ENCODE measurements at regions not wholly inside any gene's neighbourhood (a gene's known extent, or its start where the extent isn't known, plus 50 kb on each side); places are given as distances from the start of the nearest gene placed in this dataset.
"Not testable (repeated sequence)": the region's sequence is repeated elsewhere in the genome, so short reads cannot be mapped to it uniquely, and the experiment has no call there.

- peak; percentile 69 for DNase-seq (ENCODE audit: low spot score)
- intact Hi-C loops (cut with DNase I), result no loop called here
Observed at GRCh38 chr5:98339141-98339848, 434.2 kb upstream of the RGMB start.

GRCh38 chr5:98341038-98342032 is 432.1 kb upstream of the RGMB start:
- DNase-seq (ENCODE audit: low spot score), result no peak
- intact Hi-C loops (cut with DNase I), result no loop called here

- intact Hi-C loops (cut with DNase I), result not testable (repeated sequence)
- DNase-seq (ENCODE audit: low spot score), result peak; percentile 61
Observed at GRCh38 chr5:98342958-98343660, 430.4 kb upstream of the RGMB start.

- intact Hi-C loops (cut with DNase I), result no loop called here
- no peak for DNase-seq (ENCODE audit: low spot score)
Observed at GRCh38 chr5:98349251-98349989, 424.0 kb upstream of the RGMB start.

- intact Hi-C loops (cut with DNase I), result no loop called here
- no peak for DNase-seq (ENCODE audit: low spot score)
Observed at GRCh38 chr5:98349990-98350365, 423.5 kb upstream of the RGMB start.

- DNase-seq (ENCODE audit: low spot score), result no peak
- intact Hi-C loops (cut with DNase I), result no loop called here
Observed at GRCh38 chr5:98354922-98355321, 418.5 kb upstream of the RGMB start.

- peak; percentile 32 for DNase-seq (ENCODE audit: low spot score)
- intact Hi-C loops (cut with DNase I), result no loop called here
Observed at GRCh38 chr5:98360548-98360947, 412.9 kb upstream of the RGMB start.

GRCh38 chr5:98363157-98363556 is 410.3 kb upstream of the RGMB start:
- intact Hi-C loops (cut with DNase I), result no loop called here
- no peak for DNase-seq (ENCODE audit: low spot score)

GRCh38 chr5:98364549-98364948 is 408.9 kb upstream of the RGMB start:
- DNase-seq (ENCODE audit: low spot score), result no peak
- intact Hi-C loops (cut with DNase I), result no loop called here

- intact Hi-C loops (cut with DNase I), result no loop called here
- no peak for DNase-seq (ENCODE audit: low spot score)
Observed at GRCh38 chr5:98365126-98365525, 408.3 kb upstream of the RGMB start.

GRCh38 chr5:98368141-98368540 is 405.3 kb upstream of the RGMB start:
- intact Hi-C loops (cut with DNase I), result no loop called here
- DNase-seq (ENCODE audit: low spot score), result no peak

GRCh38 chr5:98372351-98372750 is 401.1 kb upstream of the RGMB start:
- no peak for DNase-seq (ENCODE audit: low spot score)
- intact Hi-C loops (cut with DNase I), result no loop called here

GRCh38 chr5:98391921-98392625 is 381.4 kb upstream of the RGMB start:
- no peak for DNase-seq (ENCODE audit: low spot score)
- intact Hi-C loops (cut with DNase I), result no loop called here

- intact Hi-C loops (cut with DNase I), result not testable (repeated sequence)
Observed at GRCh38 chr5:98393205-98393604, 380.3 kb upstream of the RGMB start.

GRCh38 chr5:98397081-98397480 is 376.4 kb upstream of the RGMB start:
- no peak for DNase-seq (ENCODE audit: low spot score)

More at GRCh38 chr5:98393205-98393604, 380.3 kb upstream of the RGMB start:
- not testable (repeated sequence) for DNase-seq (ENCODE audit: low spot score)

GRCh38 chr5:98398465-98398864 is 375.0 kb upstream of the RGMB start:
- intact Hi-C loops (cut with DNase I), result no loop called here
- no peak for DNase-seq (ENCODE audit: low spot score)

More at GRCh38 chr5:98397081-98397480, 376.4 kb upstream of the RGMB start:
- intact Hi-C loops (cut with DNase I), result no loop called here

- intact Hi-C loops (cut with DNase I), result no loop called here
- no peak for DNase-seq (ENCODE audit: low spot score)
Observed at GRCh38 chr5:98401656-98402055, 371.8 kb upstream of the RGMB start.

GRCh38 chr5:98402130-98402529 is 371.3 kb upstream of the RGMB start:
- intact Hi-C loops (cut with DNase I), result no loop called here
- DNase-seq (ENCODE audit: low spot score), result no peak

- intact Hi-C loops (cut with DNase I), result no loop called here
- no peak for DNase-seq (ENCODE audit: low spot score)
Observed at GRCh38 chr5:98403131-98403530, 370.3 kb upstream of the RGMB start.
